Ovary (tissue), 3 donors: ENCODE measurements at regions not wholly inside any gene's neighbourhood (a gene's known extent, or its start where the extent isn't known, plus 50 kb on each side); places are given as distances from the start of the nearest gene placed in this dataset.
"Not testable (repeated sequence)": the region's sequence is repeated elsewhere in the genome, so short reads cannot be mapped to it uniquely, and the experiment has no call there.

ENCODE experiments used
- EP300 ChIP-seq: sonication (generic); formaldehyde crosslinking; IDR thresholded peaks from one replicate; pipeline ENCODE4 v1.6.1; 2017; ENCODE audit warnings: antibody characterized with exemption
- POLR2A ChIP-seq: fragments of 450-650 bp; IDR thresholded peaks from one replicate; pipeline ENCODE4 v1.6.1; 2017; ENCODE audit warnings: antibody characterized with exemption, mild to moderate bottlenecking, moderate library complexity
- TF ChIP-seq, protein P1 (sequence below), 3 donors: fragments of 450-650 bp in 2 of 3; fragments of 200-600 bp in 1 of 3; IDR thresholded peaks; one replicate each; pipeline versions ENCODE4 v1.5.1 to v1.8.0; 2016 to 2022; ENCODE audit warnings: antibody characterized with exemption in 3 of 3, mild to moderate bottlenecking in 1 of 3
- donor health status: DM: no; HTN: no; CAD: no.

DNA sequence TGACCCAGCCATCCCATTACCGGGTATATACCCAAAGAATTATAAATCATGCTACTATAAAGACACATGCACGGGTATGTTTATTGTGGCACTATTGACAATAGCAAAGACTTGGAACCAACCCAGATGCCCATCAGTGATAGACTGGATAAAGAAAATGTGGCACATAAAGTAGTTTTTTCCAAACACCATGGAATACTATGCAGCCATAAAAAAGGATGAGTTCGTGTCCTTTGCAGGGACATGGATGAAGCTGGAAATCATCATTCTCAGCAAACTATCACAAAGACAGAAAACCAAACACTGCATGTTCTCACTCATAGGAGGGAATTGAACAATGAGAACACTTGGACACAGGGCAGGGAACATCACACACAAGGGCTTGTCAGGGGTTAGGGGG, 1268.9 kb upstream of the NUDT12 start:
- TF ChIP-seq, protein P1, sequence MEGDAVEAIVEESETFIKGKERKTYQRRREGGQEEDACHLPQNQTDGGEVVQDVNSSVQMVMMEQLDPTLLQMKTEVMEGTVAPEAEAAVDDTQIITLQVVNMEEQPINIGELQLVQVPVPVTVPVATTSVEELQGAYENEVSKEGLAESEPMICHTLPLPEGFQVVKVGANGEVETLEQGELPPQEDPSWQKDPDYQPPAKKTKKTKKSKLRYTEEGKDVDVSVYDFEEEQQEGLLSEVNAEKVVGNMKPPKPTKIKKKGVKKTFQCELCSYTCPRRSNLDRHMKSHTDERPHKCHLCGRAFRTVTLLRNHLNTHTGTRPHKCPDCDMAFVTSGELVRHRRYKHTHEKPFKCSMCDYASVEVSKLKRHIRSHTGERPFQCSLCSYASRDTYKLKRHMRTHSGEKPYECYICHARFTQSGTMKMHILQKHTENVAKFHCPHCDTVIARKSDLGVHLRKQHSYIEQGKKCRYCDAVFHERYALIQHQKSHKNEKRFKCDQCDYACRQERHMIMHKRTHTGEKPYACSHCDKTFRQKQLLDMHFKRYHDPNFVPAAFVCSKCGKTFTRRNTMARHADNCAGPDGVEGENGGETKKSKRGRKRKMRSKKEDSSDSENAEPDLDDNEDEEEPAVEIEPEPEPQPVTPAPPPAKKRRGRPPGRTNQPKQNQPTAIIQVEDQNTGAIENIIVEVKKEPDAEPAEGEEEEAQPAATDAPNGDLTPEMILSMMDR (IDR thresholded peaks at IDR 0.05), result not testable (repeated sequence)
- not testable (repeated sequence) for TF ChIP-seq POLR2A, EP300
